Fibroblast of lung (primary cell): ENCODE measurements at regions not wholly inside any gene's neighbourhood (a gene's known extent, or its start where the extent isn't known, plus 50 kb on each side); places are given as distances from the start of the nearest gene placed in this dataset.

ENCODE experiments used
- EZH2 ChIP-seq: IDR thresholded peaks from 2 replicates; pipeline ENCODE4 v1.5.1; 2012; ENCODE audit warnings: low read length, control low read depth, mild to moderate bottlenecking; ENCODE audit errors: missing control alignments
- TF ChIP-seq, protein P1 (sequence below), 2 donors: IDR thresholded peaks in 1 of 2; conservative IDR thresholded peaks in 1 of 2; 1 replicate in 1 of 2; 2 replicates in 1 of 2; pipeline ENCODE4 v1.5.1; 2011 to 2012; ENCODE audit warnings: low read length in 2 of 2, control low read depth in 1 of 2, inconsistent platforms in 1 of 2, low read depth in 1 of 2, mild to moderate bottlenecking in 1 of 2

DNA sequence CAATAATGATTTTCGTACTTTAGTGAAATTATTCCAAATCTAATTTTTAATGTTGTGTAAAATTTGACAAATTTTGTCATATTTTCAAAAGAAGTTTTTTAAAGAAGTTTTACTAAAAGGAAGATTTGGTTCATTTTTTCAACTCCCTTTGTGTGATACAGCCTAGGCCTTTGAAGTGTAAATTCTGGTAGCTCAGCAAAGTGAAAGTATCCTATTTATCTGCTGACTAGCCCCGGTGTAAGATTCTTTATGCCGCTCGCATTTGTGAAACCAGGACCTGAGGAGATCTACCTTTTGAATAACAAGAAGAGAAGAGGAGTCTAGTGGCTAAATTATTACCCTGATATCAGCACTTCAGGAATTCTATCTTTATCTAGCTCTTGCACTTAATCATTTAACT is 177.4 kb downstream of the JRKL start:
- TF ChIP-seq EZH2 = no peak
- TF ChIP-seq, protein P1, sequence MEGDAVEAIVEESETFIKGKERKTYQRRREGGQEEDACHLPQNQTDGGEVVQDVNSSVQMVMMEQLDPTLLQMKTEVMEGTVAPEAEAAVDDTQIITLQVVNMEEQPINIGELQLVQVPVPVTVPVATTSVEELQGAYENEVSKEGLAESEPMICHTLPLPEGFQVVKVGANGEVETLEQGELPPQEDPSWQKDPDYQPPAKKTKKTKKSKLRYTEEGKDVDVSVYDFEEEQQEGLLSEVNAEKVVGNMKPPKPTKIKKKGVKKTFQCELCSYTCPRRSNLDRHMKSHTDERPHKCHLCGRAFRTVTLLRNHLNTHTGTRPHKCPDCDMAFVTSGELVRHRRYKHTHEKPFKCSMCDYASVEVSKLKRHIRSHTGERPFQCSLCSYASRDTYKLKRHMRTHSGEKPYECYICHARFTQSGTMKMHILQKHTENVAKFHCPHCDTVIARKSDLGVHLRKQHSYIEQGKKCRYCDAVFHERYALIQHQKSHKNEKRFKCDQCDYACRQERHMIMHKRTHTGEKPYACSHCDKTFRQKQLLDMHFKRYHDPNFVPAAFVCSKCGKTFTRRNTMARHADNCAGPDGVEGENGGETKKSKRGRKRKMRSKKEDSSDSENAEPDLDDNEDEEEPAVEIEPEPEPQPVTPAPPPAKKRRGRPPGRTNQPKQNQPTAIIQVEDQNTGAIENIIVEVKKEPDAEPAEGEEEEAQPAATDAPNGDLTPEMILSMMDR (conservative IDR thresholded peaks at IDR 0.05 in 1 of 2, IDR thresholded peaks at IDR 0.05 in 1 of 2; ENCODE audit: low read depth in 1 of 2, low read length in 2 of 2) = no peak
